Liver (tissue), 8 donors: ENCODE measurements at regions not wholly inside any gene's neighbourhood (a gene's known extent, or its start where the extent isn't known, plus 50 kb on each side); places are given as distances from the start of the nearest gene placed in this dataset.
A peak's percentile ranks its signal among the peaks of the same experiment; 100 is the strongest.

Experiments used
- DNase-seq: peaks from one replicate; pipeline ENCODE4 v3.0.0-alpha.2; 2017; ENCODE audit warnings: low spot score
- H3K27ac ChIP-seq, 2 donors: one replicate each; pipeline ENCODE4 v1.7.0; 2013; ENCODE audit warnings: inconsistent platforms in 2 of 2, low read length in 2 of 2, control low read depth in 1 of 2, low read depth in 1 of 2, mild to moderate bottlenecking in 1 of 2
- H3K27me3 ChIP-seq, 4 donors: one replicate each; pipeline versions ENCODE4 v1.6.1 to v1.7.0; 2013; ENCODE audit warnings: low read length in 3 of 4, inconsistent platforms in 1 of 4, mild to moderate bottlenecking in 1 of 4, moderate library complexity in 1 of 4; ENCODE audit not compliant: control insufficient read depth in 4 of 4, insufficient read depth in 4 of 4
- H3K36me3 ChIP-seq, 4 donors: one replicate each; pipeline versions ENCODE4 v1.6.1 to v1.7.0; 2013; ENCODE audit warnings: low read length in 3 of 4, mild to moderate bottlenecking in 3 of 4, low read depth in 1 of 4, moderate library complexity in 1 of 4; ENCODE audit not compliant: control insufficient read depth in 4 of 4, insufficient read depth in 3 of 4
- H3K4me1 ChIP-seq, 4 donors: one replicate each; pipeline versions ENCODE4 v1.6.1 to v1.7.0; 2013; ENCODE audit warnings: low read length in 3 of 4, mild to moderate bottlenecking in 3 of 4, moderate library complexity in 1 of 4; ENCODE audit not compliant: control insufficient read depth in 4 of 4, insufficient read depth in 4 of 4
- H3K4me3 ChIP-seq, 3 donors: one replicate each; pipeline versions ENCODE4 v1.6.1 to v1.7.0; 2013; ENCODE audit warnings: low read length in 3 of 3, control low read depth in 1 of 3, low read depth in 1 of 3, mild to moderate bottlenecking in 1 of 3
- H3K9ac ChIP-seq, 2 donors: one replicate each; pipeline ENCODE4 v1.7.0; 2013; ENCODE audit warnings: low read length in 2 of 2, mild to moderate bottlenecking in 2 of 2, moderate library complexity in 2 of 2, control low read depth in 1 of 2, low read depth in 1 of 2
- H3K9me3 ChIP-seq, 4 donors: one replicate each; pipeline versions ENCODE4 v1.6.1 to v1.7.0; 2013; ENCODE audit warnings: low read length in 3 of 4; ENCODE audit not compliant: control insufficient read depth in 4 of 4
- ATF3 ChIP-seq: IDR thresholded peaks from 2 replicates; pipeline ENCODE4 v1.6.1; 2016; ENCODE audit warnings: antibody characterized with exemption
- CTCF ChIP-seq: fragments of 150-350 bp; IDR thresholded peaks from 2 replicates; pipeline ENCODE4 v1.5.1; 2017; ENCODE audit warnings: improper control_type of control experiment, low read depth, low read length; ENCODE audit not compliant: missing input control
- EGR1 ChIP-seq, 2 donors: IDR thresholded peaks; 2 replicates each; pipeline ENCODE4 v1.6.1; 2016 to 2018; ENCODE audit warnings: antibody characterized with exemption in 2 of 2, low read depth in 2 of 2
- FOXA1 ChIP-seq: IDR thresholded peaks from 2 replicates; pipeline ENCODE4 v1.6.1; 2016; ENCODE audit warnings: antibody characterized with exemption
- FOXA2 ChIP-seq: IDR thresholded peaks from 2 replicates; pipeline ENCODE4 v1.6.1; 2016; ENCODE audit warnings: antibody characterized with exemption
- GABPA ChIP-seq, 2 donors: IDR thresholded peaks in 1 of 2; conservative IDR thresholded peaks in 1 of 2; 2 replicates each; pipeline ENCODE4 v1.6.1; 2016; ENCODE audit warnings: antibody characterized with exemption in 2 of 2, mild to moderate bottlenecking in 1 of 2, moderate library complexity in 1 of 2
- HNF4A ChIP-seq, 2 donors: conservative IDR thresholded peaks; 2 replicates each; pipeline ENCODE4 v1.6.1; 2016; ENCODE audit warnings: antibody characterized with exemption in 2 of 2, mild to moderate bottlenecking in 2 of 2
- HNF4G ChIP-seq: IDR thresholded peaks from 2 replicates; pipeline ENCODE4 v1.6.1; 2016; ENCODE audit warnings: antibody characterized with exemption
- JUND ChIP-seq, 2 donors: IDR thresholded peaks; 2 replicates each; pipeline ENCODE4 v1.6.1; 2016; ENCODE audit warnings: antibody characterized with exemption in 2 of 2
- MAX ChIP-seq: IDR thresholded peaks from 2 replicates; pipeline ENCODE4 v1.6.1; 2016; ENCODE audit warnings: antibody characterized with exemption
- RAD21 ChIP-seq, 2 donors: IDR thresholded peaks; 2 replicates each; pipeline ENCODE4 v1.6.1; 2016; ENCODE audit warnings: antibody characterized with exemption in 2 of 2, mild to moderate bottlenecking in 2 of 2
- REST ChIP-seq: IDR thresholded peaks from 2 replicates; pipeline ENCODE4 v1.6.1; 2016; ENCODE audit warnings: antibody characterized with exemption, mild to moderate bottlenecking
- RXRA ChIP-seq, 2 donors: IDR thresholded peaks; 2 replicates each; pipeline ENCODE4 v1.6.1; 2017 to 2018; ENCODE audit warnings: antibody characterized with exemption in 2 of 2, mild to moderate bottlenecking in 1 of 2
- SP1 ChIP-seq: IDR thresholded peaks from 2 replicates; pipeline ENCODE4 v1.6.1; 2018; ENCODE audit warnings: antibody characterized with exemption, mild to moderate bottlenecking
- TAF1 ChIP-seq: conservative IDR thresholded peaks from 2 replicates; pipeline ENCODE4 v1.6.1; 2016; ENCODE audit warnings: antibody characterized with exemption, mild to moderate bottlenecking
- YY1 ChIP-seq: IDR thresholded peaks from 2 replicates; pipeline ENCODE4 v1.6.1; 2016; ENCODE audit warnings: antibody characterized with exemption, mild to moderate bottlenecking
- ZBTB33 ChIP-seq: IDR thresholded peaks from 2 replicates; pipeline ENCODE4 v1.6.1; 2016; ENCODE audit warnings: antibody characterized with exemption
- WGBS: extraction: QIAGEN DNeasy Blood & Tissue Kit; methylation state at CpG from one replicate; pipeline ENCODE4 v1.1.7; 2013; 5-methylcytosine and 5-hydroxymethylcytosine counted together
- donor health status: healthy.
- donor health status: healthy.
- donor health status: healthy.
- donor health status: healthy.
- donor health status: healthy.

- no peak overlapping the region for H3K27ac ChIP-seq
- no peaks in the 10 kb centered on the region for H3K36me3 ChIP-seq
- peaks cover 0 to 2% (median 0%) of the 10 kb centered on the region in 4 donors for H3K9me3 ChIP-seq
- TF ChIP-seq RXRA (IDR thresholded peaks at IDR 0.05) (no peak), CTCF (no peak), EGR1 (IDR thresholded peaks at IDR 0.05; ENCODE audit: low read depth in 2 of 2) (no peak), RAD21 (IDR thresholded peaks at IDR 0.05) (no peak), HNF4A (conservative IDR thresholded peaks at IDR 0.05) (no peak), TAF1 (no peak), ATF3 (no peak), JUND (IDR thresholded peaks at IDR 0.05) (no peak), YY1 (no peak), HNF4G (no peak), MAX (no peak), FOXA1 (no peak), SP1 (no peak), FOXA2 (no peak), ZBTB33 (no peak)
- H3K9ac ChIP-seq: no peak overlapping the region
- peaks cover 0 to 3% (median 1%) of the 10 kb centered on the region in 4 donors for H3K27me3 ChIP-seq
- no peak overlapping the region for H3K4me3 ChIP-seq
- WGBS: 78% methylated on average over 4 of the region's 4 CpGs
- H3K4me1 ChIP-seq: no peaks in the 10 kb centered on the region
- DNase-seq: peak; percentile 19
These were observed 291.1 kb downstream of the GLRX3 start for GRCh38 chr10:130427216-130427722.

GRCh38 chr10:130428936-130429335 is 292.7 kb downstream of the GLRX3 start:
- TF ChIP-seq JUND (IDR thresholded peaks at IDR 0.05) (no peak), RXRA (IDR thresholded peaks at IDR 0.05) (no peak), REST (no peak), EGR1 (IDR thresholded peaks at IDR 0.05; ENCODE audit: low read depth in 2 of 2) (no peak), TAF1 (no peak), MAX (no peak), ATF3 (no peak), GABPA (IDR thresholded peaks at IDR 0.05 in 1 of 2, conservative IDR thresholded peaks at IDR 0.05 in 1 of 2) (no peak), ZBTB33 (no peak)
- H3K9ac ChIP-seq: no peak overlapping the region
- H3K36me3 ChIP-seq: no peaks in the 10 kb centered on the region
- peak; percentile 9 for DNase-seq
- WGBS: 63% methylated on average over 6 of the region's 6 CpGs
- no peak overlapping the region for H3K4me3 ChIP-seq
- H3K4me1 ChIP-seq: no peaks in the 10 kb centered on the region
- H3K27me3 ChIP-seq: peaks cover 0 to 3% (median 0%) of the 10 kb centered on the region in 4 donors
- no peak overlapping the region for H3K27ac ChIP-seq
- no peaks in the 10 kb centered on the region for H3K9me3 ChIP-seq
